B cell (primary cell): ENCODE measurements at regions not wholly inside any gene's neighbourhood (a gene's known extent, or its start where the extent isn't known, plus 50 kb on each side); places are given as distances from the start of the nearest gene placed in this dataset.

Experiments
- ATAC-seq: fragments of 200-7000 bp; cut with Tn5 transposase; one replicate; pipeline ENCODE4 v1.10.0; 2021; ENCODE audit warnings: low read depth, mild to moderate bottlenecking, moderate number of reproducible peaks, moderate library complexity
- CTCF ChIA-PET: fragments of 350-600 bp; sonication (Branson Sonifier 250); formaldehyde crosslinking; loops from one replicate; lab custom pipeline; 2021; ENCODE audit warnings: antibody characterized with exemption, inconsistent platforms; lab: Charles Lee
- POLR2A ChIA-PET: fragments of 350-600 bp; sonication (Branson Sonifier 250); formaldehyde crosslinking; loops from one replicate; lab custom pipeline; 2021; ENCODE audit warnings: antibody characterized with exemption; lab: Charles Lee
- DNase-seq: peaks from one replicate; pipeline ENCODE4 v3.0.0; 2013
- H2AFZ ChIP-seq: 2 replicates; pipeline ENCODE4 v1.6.1; 2012; ENCODE audit warnings: mild to moderate bottlenecking, low read depth, low read length; ENCODE audit not compliant: insufficient read depth, poor library complexity, severe bottlenecking
- H3K27ac ChIP-seq, 2 donors: 1 replicate in 1 of 2; 2 replicates in 1 of 2; pipeline ENCODE4 v1.5.1; 2012 to 2013; ENCODE audit warnings: low read length in 2 of 2, mild to moderate bottlenecking in 2 of 2, moderate library complexity in 1 of 2
- H3K27me3 ChIP-seq, 4 experiments: fragments of 200-600 bp in 1 of 4; sonication (generic) in 1 of 4; replicated peaks in 1 of 4; 1 replicate in 2 of 4; 2 replicates in 2 of 4; pipeline versions ENCODE4 v1.6.1 to v1.7.0; 2013 to 2016; ENCODE audit warnings: low read length in 3 of 4, mild to moderate bottlenecking in 2 of 4, mixed read lengths in 1 of 4, moderate library complexity in 1 of 4; ENCODE audit not compliant: insufficient read depth in 4 of 4, control insufficient read depth in 3 of 4; ENCODE audit errors: control extremely low read depth in 1 of 4
- H3K36me3 ChIP-seq, 2 experiments: replicated peaks in 1 of 2; 1 replicate in 1 of 2; 2 replicates in 1 of 2; pipeline versions ENCODE4 v1.6.1 to v1.7.1; 2013; ENCODE audit warnings: low read length in 1 of 2; ENCODE audit not compliant: insufficient read depth in 2 of 2, control insufficient read depth in 1 of 2; ENCODE audit errors: control extremely low read depth in 1 of 2, extremely low read depth in 1 of 2
- H3K4me1 ChIP-seq, 2 donors: fragments of 200-600 bp in 1 of 2; sonication (generic) in 1 of 2; 1 replicate in 1 of 2; 2 replicates in 1 of 2; pipeline versions ENCODE4 v1.5.1 to v1.6.1; 2013 to 2017; ENCODE audit warnings: low read length in 2 of 2; ENCODE audit not compliant: control insufficient read depth in 2 of 2, insufficient read depth in 2 of 2
- H3K4me2 ChIP-seq: replicated peaks from 2 replicates; pipeline ENCODE3; 2012; ENCODE audit warnings: mild to moderate bottlenecking, low read depth, low read length; ENCODE audit not compliant: poor library complexity, severe bottlenecking
- H3K4me3 ChIP-seq, 5 experiments: fragments of 200-600 bp in 1 of 5; sonication (generic) in 1 of 5; 1 replicate in 3 of 5; 2 replicates in 2 of 5; pipeline versions ENCODE4 v1.5.1 to v1.7.0; 2011 to 2016; ENCODE audit warnings: low read length in 4 of 5, mild to moderate bottlenecking in 4 of 5, low read depth in 2 of 5, control low read depth in 1 of 5, moderate library complexity in 1 of 5; ENCODE audit not compliant: insufficient read depth in 1 of 5; ENCODE audit errors: control extremely low read depth in 1 of 5, extremely low read depth in 1 of 5
- H3K79me2 ChIP-seq: fragments of 200-600 bp; sonication (generic); one replicate; pipeline ENCODE4 v1.6.0; 2016; ENCODE audit warnings: low read length; ENCODE audit not compliant: control insufficient read depth, insufficient read depth
- H3K9ac ChIP-seq: fragments of 200-600 bp; sonication (generic); 2 replicates; pipeline ENCODE4 v1.6.1; 2017; ENCODE audit warnings: mild to moderate bottlenecking, low read length, moderate library complexity
- H3K9me3 ChIP-seq, 3 donors: one replicate each; pipeline versions ENCODE4 v1.6.1 to v1.7.1; 2013; ENCODE audit warnings: low read length in 2 of 3; ENCODE audit not compliant: control insufficient read depth in 2 of 3, insufficient read depth in 1 of 3; ENCODE audit errors: control extremely low read depth in 1 of 3
- H4K20me1 ChIP-seq: 2 replicates; pipeline ENCODE4 v1.6.0; 2012; ENCODE audit warnings: mild to moderate bottlenecking, low read length; ENCODE audit not compliant: insufficient read depth, control insufficient read depth, poor library complexity, severe bottlenecking
- H3K27ac Mint-ChIP-seq: one replicate; pipeline ENCODE4 v1.8.0; 2021; ENCODE audit warnings: mixed read lengths
- H3K27me3 Mint-ChIP-seq: one replicate; pipeline ENCODE4 v1.8.0; 2021; ENCODE audit warnings: mixed read lengths
- H3K4me1 Mint-ChIP-seq: one replicate; pipeline ENCODE4 v1.8.0; 2021; ENCODE audit warnings: mixed read lengths
- H3K4me3 Mint-ChIP-seq: one replicate; pipeline ENCODE4 v1.8.0; 2021; ENCODE audit warnings: mixed read lengths
- H3K9me3 Mint-ChIP-seq: one replicate; pipeline ENCODE4 v1.8.0; 2022; ENCODE audit warnings: mixed read lengths; ENCODE audit not compliant: insufficient read depth
- EZH2 ChIP-seq: IDR thresholded peaks from 2 replicates; pipeline ENCODE4 v1.6.1; 2012; ENCODE audit warnings: borderline replicate concordance, low read depth, mild to moderate bottlenecking, moderate library complexity, low read length; ENCODE audit not compliant: insufficient read depth, poor library complexity, severe bottlenecking
- WGBS: methylation state at CpG from one replicate; pipeline ENCODE4 v1.1.5; 2013; ENCODE audit warnings: missing lambda C conversion rate; ENCODE audit not compliant: insufficient coverage; 5-methylcytosine and 5-hydroxymethylcytosine counted together
- intact Hi-C: fragments of 100-400 bp; cut with micrococcal nuclease; formaldehyde crosslinking; loops from one replicate; pipeline ENCODE4 v1.10.0; 2022
- TF ChIP-seq, protein P1 (sequence below): fragments of 200-600 bp; IDR thresholded peaks from one replicate; pipeline ENCODE4 v1.8.0; 2022; ENCODE audit warnings: antibody characterized with exemption, mild to moderate bottlenecking

DNA sequence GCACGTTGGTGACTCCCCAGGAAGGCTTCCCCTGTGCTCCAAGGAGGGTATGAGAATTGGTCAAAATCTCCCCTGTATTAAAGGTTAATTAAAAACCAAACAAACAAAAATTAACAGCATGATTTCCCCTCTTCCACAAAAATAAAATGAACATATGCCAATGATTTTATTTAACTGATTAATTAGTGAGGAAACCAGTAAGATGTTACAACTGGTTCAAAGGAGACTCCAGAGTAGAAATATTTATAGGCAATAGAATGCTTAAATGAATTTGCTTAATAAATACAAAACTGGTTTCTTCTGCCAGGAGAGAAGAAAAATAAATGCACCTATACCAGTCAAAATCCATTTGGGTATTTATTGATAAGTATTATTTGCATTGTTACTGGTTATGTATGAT, 249.5 kb upstream of the DEPDC1 start:
- Mint-ChIP-seq H3K27ac (no peak overlapping the region), H3K27me3 (no peaks in the 10 kb centered on the region), H3K4me3 (no peak overlapping the region), H3K9me3 (peaks cover 8% of the 10 kb centered on the region), H3K4me1 (no peaks in the 10 kb centered on the region)
- H3K9me3 ChIP-seq = peaks cover 0 to 15% (median 1%) of the 10 kb centered on the region in 3 donors
- POLR2A ChIA-PET = no interaction called here
- no CpG with 5 or more reads among the region's 1 CpG for WGBS
- no peaks in the 10 kb centered on the region for H3K79me2 ChIP-seq
- no peaks in the 10 kb centered on the region for H3K36me3 ChIP-seq
- intact Hi-C loops = no loop called here
- no peak for DNase-seq
- TF ChIP-seq EZH2 = no peak
- TF ChIP-seq, protein P1, sequence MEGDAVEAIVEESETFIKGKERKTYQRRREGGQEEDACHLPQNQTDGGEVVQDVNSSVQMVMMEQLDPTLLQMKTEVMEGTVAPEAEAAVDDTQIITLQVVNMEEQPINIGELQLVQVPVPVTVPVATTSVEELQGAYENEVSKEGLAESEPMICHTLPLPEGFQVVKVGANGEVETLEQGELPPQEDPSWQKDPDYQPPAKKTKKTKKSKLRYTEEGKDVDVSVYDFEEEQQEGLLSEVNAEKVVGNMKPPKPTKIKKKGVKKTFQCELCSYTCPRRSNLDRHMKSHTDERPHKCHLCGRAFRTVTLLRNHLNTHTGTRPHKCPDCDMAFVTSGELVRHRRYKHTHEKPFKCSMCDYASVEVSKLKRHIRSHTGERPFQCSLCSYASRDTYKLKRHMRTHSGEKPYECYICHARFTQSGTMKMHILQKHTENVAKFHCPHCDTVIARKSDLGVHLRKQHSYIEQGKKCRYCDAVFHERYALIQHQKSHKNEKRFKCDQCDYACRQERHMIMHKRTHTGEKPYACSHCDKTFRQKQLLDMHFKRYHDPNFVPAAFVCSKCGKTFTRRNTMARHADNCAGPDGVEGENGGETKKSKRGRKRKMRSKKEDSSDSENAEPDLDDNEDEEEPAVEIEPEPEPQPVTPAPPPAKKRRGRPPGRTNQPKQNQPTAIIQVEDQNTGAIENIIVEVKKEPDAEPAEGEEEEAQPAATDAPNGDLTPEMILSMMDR = no peak
- CTCF ChIA-PET = no interaction called here
- no peaks in the 10 kb centered on the region for H3K4me1 ChIP-seq
- no peaks in the 10 kb centered on the region for H3K27me3 ChIP-seq
- H3K4me3 ChIP-seq = no peak overlapping the region
- H3K4me2 ChIP-seq = no peak overlapping the region
- H3K27ac ChIP-seq = no peak overlapping the region
- H4K20me1 ChIP-seq = no peaks in the 10 kb centered on the region
- no peak overlapping the region for H3K9ac ChIP-seq
- ATAC-seq = no peak
- no peak overlapping the region for H2AFZ ChIP-seq

DNA sequence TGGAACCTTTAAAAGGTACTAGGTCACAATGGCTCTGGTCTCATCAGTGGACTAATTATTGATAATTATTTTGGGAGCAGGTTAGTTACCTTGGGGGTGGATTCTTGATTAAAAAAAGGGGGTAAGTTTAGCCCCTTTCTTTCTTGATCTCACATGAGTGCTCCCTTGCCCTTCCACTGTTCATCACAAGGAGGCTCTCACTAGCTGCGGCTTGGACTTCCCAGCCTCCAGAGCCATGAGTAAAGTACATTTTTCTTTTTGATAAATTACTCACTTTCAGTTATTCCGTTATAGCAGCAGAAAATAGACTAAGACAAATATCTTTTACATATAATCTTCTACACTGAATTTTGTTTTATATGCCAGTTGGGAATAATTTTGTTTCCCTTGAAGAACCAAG, 254.8 kb upstream of the DEPDC1 start:
- no CpG with 5 or more reads among the region's 2 CpGs for WGBS
- TF ChIP-seq, protein P1 = no peak
- no peak for TF ChIP-seq EZH2
- Histone ChIP-seq H3K79me2 (no peaks in the 10 kb centered on the region), H3K36me3 (no peaks in the 10 kb centered on the region), H4K20me1 (no peaks in the 10 kb centered on the region), H3K27me3 (no peaks in the 10 kb centered on the region), H2AFZ (no peak overlapping the region), H3K4me1 (no peaks in the 10 kb centered on the region), H3K4me3 (no peak overlapping the region), H3K9me3 (peaks cover 0 to 8% (median 0%) of the 10 kb centered on the region in 3 donors), H3K27ac (no peak overlapping the region), H3K9ac (no peak overlapping the region), H3K4me2 (no peak overlapping the region)
- DNase-seq (no peak), ATAC-seq (no peak)
- no peaks in the 10 kb centered on the region for H3K27me3 Mint-ChIP-seq
- no peak overlapping the region for H3K27ac Mint-ChIP-seq
- no peaks in the 10 kb centered on the region for H3K4me1 Mint-ChIP-seq
- intact Hi-C loops = no loop called here
- H3K9me3 Mint-ChIP-seq = no peaks in the 10 kb centered on the region
- POLR2A ChIA-PET = no interaction called here
- CTCF ChIA-PET = no interaction called here
- no peak overlapping the region for H3K4me3 Mint-ChIP-seq
